ENCODE measurements at regions not wholly inside any gene's neighbourhood (a gene's known extent, or its start where the extent isn't known, plus 50 kb on each side); places are given as distances from the start of the nearest gene placed in this dataset.
A peak's percentile ranks its signal among the peaks of the same experiment; 100 is the strongest.

DNA sequence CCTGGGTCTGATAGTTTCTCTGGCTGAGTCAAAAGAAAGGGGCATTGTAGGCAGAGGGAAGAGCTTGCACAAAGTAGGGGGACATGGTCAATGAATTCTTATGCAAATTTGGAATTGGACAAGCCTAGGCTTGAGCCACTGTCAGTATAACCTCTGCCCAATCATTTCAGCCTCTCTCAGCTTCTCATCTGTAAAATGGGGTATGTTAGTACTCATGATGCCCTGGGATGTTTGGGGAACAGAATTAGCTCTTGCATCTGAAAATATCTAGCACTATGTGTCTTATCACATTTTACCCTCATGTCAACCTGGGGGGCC lies 148.6 kb downstream of the DHX35 start:
- TF ChIP-seq, protein P1, sequence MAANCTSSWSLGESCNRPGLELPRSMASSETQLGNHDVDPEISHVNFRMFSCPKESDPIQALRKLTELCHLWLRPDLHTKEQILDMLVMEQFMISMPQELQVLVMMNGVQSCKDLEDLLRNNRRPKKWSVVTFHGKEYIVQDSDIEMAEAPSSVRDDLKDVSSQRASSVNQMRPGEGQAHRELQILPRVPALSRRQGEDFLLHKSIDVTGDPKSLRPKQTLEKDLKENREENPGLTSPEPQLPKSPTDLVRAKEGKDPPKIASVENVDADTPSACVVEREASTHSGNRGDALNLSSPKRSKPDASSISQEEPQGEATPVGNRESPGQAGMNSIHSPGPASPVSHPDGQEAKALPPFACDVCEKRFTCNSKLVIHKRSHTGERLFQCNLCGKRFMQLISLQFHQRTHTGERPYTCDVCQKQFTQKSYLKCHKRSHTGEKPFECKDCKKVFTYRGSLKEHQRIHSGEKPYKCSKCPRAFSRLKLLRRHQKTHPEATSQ (tag by site-specific recombination; IDR thresholded peaks at IDR 0.05): no peak
- TF ChIP-seq ZFP69B (tag by site-specific recombination; IDR thresholded peaks at IDR 0.05): no peak
- no peak for TF ChIP-seq ZNF133 (tag by site-specific recombination; IDR thresholded peaks at IDR 0.05)
- TF ChIP-seq, protein P2, sequence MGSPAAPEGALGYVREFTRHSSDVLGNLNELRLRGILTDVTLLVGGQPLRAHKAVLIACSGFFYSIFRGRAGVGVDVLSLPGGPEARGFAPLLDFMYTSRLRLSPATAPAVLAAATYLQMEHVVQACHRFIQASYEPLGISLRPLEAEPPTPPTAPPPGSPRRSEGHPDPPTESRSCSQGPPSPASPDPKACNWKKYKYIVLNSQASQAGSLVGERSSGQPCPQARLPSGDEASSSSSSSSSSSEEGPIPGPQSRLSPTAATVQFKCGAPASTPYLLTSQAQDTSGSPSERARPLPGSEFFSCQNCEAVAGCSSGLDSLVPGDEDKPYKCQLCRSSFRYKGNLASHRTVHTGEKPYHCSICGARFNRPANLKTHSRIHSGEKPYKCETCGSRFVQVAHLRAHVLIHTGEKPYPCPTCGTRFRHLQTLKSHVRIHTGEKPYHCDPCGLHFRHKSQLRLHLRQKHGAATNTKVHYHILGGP (tag by site-specific recombination; IDR thresholded peaks at IDR 0.05): no peak
- no peak for TF ChIP-seq ZNF501 (tag by site-specific recombination; IDR thresholded peaks at IDR 0.05)
- TF ChIP-seq SCRT1 (tag by site-specific recombination; IDR thresholded peaks at IDR 0.05; ENCODE audit: borderline replicate concordance): no peak
- no peak for TF ChIP-seq ZNF350 (tag by site-specific recombination; IDR thresholded peaks at IDR 0.05)
- TF ChIP-seq ZNF776 (tag by site-specific recombination; IDR thresholded peaks at IDR 0.05; ENCODE audit: borderline replicate concordance): no peak
- TF ChIP-seq ZBTB1 (tag by site-specific recombination; IDR thresholded peaks at IDR 0.05): no peak
- TF ChIP-seq BCL11A (tag by site-specific recombination; IDR thresholded peaks at IDR 0.05; ENCODE audit: low read depth): no peak
- no peak for TF ChIP-seq ZNF549 (tag by site-specific recombination; IDR thresholded peaks at IDR 0.05)
- no peak for TF ChIP-seq ZNF530 (tag by site-specific recombination; IDR thresholded peaks at IDR 0.05; ENCODE audit: low read depth)
- TF ChIP-seq ZBTB48 (tag by site-specific recombination; IDR thresholded peaks at IDR 0.05): no peak
- ChIA-PET CTCF (interaction anchor here (0.7 to 1.8 kb wide), 4 partner anchors 144 to 1286 kb away, joined by 3 to 7 read pairs (median 4); no protein-coding TSS in a partner anchor), POLR2A (interaction anchor here (2.0 kb wide), 1 partner anchor 1578 kb away, joined by 6 read pairs; the partner anchor contains the start of gene MAFB)
- Histone ChIP-seq H3K4me3 (ENCODE audit: low read depth, low read length) (no peak overlapping the region), H3K4me1 (ENCODE audit: control insufficient read depth, insufficient read depth, low read length) (no peaks in the 10 kb centered on the region), H3K27ac (ENCODE audit: extremely low read depth, low read depth, low read length) (no peak overlapping the region), H3K36me3 (ENCODE audit: control insufficient read depth in 2 of 2, insufficient read depth in 1 of 2, low read length in 2 of 2) (no peaks in the 10 kb centered on the region), H3K9me3 (ENCODE audit: control insufficient read depth, insufficient read depth, low read depth, low read length) (no peaks in the 10 kb centered on the region)

DNA sequence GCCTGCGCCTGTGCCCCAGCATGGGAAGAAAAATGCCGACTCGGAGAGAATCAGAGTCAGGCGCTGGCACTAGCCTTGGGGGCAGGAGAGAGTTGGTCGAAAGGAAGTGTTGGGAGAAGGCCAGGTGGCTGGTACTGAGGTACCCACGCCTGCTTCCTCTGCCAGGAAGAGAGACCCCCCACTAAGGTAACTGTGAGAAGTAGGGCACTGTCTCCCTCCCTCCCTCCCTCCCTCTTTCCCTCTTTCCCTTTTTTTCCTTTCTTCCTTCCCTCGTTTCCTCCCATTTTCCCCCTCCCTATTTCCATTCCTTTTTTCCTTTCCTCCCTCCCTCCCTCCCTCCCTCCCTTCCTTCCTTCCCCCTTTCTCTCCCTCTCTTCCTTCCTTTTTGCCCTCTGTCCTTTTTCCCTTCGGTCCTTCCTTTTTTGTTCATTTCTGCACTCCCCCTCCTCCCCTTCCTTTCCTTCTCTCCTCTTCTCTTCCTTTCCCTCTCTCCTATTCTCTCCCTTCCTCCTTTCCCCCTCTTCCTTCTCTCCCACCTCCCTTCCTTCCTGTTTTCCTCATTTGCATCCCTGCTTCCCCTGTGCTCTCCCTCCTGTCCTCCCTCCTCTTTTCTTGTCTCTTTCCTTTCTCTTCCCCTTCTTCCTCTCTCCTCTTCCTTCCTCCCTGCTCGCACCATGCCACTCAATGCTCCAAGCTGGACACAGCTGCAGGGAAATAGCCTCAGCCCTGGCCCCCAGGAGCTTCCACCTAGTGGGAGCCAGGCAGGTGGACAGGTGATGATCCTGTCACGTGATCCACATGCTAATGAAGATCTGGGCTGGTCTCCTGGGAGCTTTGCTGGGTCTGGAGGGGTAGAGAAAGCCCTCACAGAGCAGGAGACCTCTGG lies 148.0 kb downstream of the DHX35 start:
- no peak for TF ChIP-seq ZNF76 (tag by site-specific recombination; IDR thresholded peaks at IDR 0.05; ENCODE audit: borderline replicate concordance, low read depth)
- TF ChIP-seq ZNF366 (tag by site-specific recombination; conservative IDR thresholded peaks at IDR 0.05): peak; percentile 79
- peak; percentile 85 for TF ChIP-seq PRDM1 (tag by site-specific recombination; IDR thresholded peaks at IDR 0.05)
- 0 out of 2 replicates have a peak, but pooled peaks have one; percentile 4 for TF ChIP-seq GLIS1 (tag by site-specific recombination; IDR thresholded peaks at IDR 0.05)
- no peak for TF ChIP-seq HOXC10 (CRISPR knock-in tag; IDR thresholded peaks at IDR 0.05)
- Histone ChIP-seq H3K27ac (ENCODE audit: extremely low read depth, low read depth, low read length) (no peak overlapping the region), H3K4me3 (ENCODE audit: low read depth, low read length) (no peak overlapping the region), H3K4me1 (ENCODE audit: control insufficient read depth, insufficient read depth, low read length) (no peaks in the 10 kb centered on the region), H3K9me3 (ENCODE audit: control insufficient read depth, insufficient read depth, low read depth, low read length) (no peaks in the 10 kb centered on the region), H3K36me3 (ENCODE audit: control insufficient read depth in 2 of 2, insufficient read depth in 1 of 2, low read length in 2 of 2) (no peaks in the 10 kb centered on the region)
- POLR2A ChIA-PET: no interaction called here
- CTCF ChIA-PET: interaction anchor here (0.8 kb wide), 2 partner anchors 350 to 1286 kb away, joined by 4 read pairs; no protein-coding TSS in a partner anchor

DNA sequence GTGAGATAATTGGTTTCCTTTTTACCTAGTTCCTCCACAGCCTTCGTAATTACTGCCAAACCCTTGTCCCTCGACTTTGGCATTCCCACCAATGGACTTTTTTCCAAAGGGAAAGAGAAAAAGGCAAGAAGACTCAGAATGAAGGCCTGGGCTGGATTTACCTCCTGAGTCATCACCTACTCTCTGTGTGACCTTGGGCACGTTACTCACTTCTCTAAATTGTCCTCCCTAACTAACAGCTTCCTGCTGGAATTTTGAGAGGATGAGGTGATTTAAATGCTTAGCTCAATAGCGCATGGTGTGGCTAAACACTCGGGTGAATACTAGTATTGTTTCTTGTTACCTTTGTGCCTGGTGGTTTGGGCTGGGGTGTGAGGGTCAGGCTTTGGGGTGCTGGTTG lies 146.6 kb downstream of the DHX35 start:
- Histone ChIP-seq H3K27ac (ENCODE audit: extremely low read depth, low read depth, low read length) (no peak overlapping the region), H3K36me3 (ENCODE audit: control insufficient read depth in 2 of 2, insufficient read depth in 1 of 2, low read length in 2 of 2) (no peaks in the 10 kb centered on the region), H3K4me3 (ENCODE audit: low read depth, low read length) (no peak overlapping the region), H3K4me1 (ENCODE audit: control insufficient read depth, insufficient read depth, low read length) (no peaks in the 10 kb centered on the region), H3K9me3 (ENCODE audit: control insufficient read depth, insufficient read depth, low read depth, low read length) (no peaks in the 10 kb centered on the region)
- CTCF ChIA-PET: interaction anchor here (1.0 kb wide), 1 partner anchor 58 kb away, joined by 3 read pairs; no protein-coding TSS in a partner anchor
- POLR2A ChIA-PET: interaction anchor here (1.0 kb wide), 1 partner anchor 12 kb away, joined by 3 read pairs; no protein-coding TSS in a partner anchor
- TF ChIP-seq MEIS1 (CRISPR knock-in tag; IDR thresholded peaks at IDR 0.05; ENCODE audit: borderline replicate concordance): no peak

Data from HEK293 (cell line).